Urothelium cell line (cell line): ENCODE measurements at regions not wholly inside any gene's neighbourhood (a gene's known extent, or its start where the extent isn't known, plus 50 kb on each side); places are given as distances from the start of the nearest gene placed in this dataset.
"Not testable (repeated sequence)": the region's sequence is repeated elsewhere in the genome, so short reads cannot be mapped to it uniquely, and the experiment has no call there.

Experiments used
- DNase-seq: peaks from one replicate; pipeline ENCODE4 v3.0.0; 2011; ENCODE audit warnings: low spot score, mixed read lengths
- FAIRE-seq: peaks from 2 replicates; lab custom pipeline; 2011; peaks lifted over from hg19 to GRCh38; lab: Jason Lieb, UNC

- FAIRE-seq: no peak
- no peak for DNase-seq
Measured at GRCh38 chr2:8324901-8325300, 357.0 kb upstream of the ID2 start.

DNA sequence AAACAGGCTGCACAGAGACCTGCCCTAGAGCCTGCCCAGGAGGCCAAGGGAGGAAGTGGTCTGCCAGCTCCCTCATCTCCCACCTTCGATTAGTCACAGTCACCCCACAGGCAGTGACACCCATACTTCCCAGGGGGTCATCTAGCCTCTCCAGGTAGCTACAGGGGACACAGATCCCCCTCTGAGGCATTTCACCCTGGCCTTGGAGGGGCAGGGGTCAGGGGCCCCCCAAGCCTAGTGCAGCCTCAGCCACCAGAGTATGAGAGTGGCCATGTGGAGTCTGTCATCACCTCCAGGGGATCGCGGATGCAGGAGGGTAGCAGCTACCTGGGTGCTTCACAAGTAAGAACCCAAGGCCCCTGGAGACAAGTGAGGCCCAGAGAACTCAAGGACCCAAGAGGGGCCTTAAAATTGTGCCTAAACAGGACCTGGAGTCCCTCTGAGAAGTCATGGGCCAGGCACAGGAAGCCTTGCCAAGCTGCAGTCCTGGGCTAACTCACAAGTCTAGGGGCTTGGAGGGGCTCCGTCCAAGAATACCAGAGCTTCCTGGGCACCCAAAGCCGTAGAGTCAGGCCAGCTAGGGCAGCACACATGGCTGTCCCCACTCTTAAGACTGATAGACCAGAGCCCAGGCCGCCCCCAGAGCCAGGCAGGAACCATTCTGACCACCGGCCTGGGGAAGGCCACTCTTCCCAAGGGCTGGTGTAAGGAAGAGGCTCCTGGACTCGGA lies 354.3 kb upstream of the ID2 start:
- FAIRE-seq (no peak), DNase-seq (no peak)

GRCh38 chr2:8328217-8328616 lies 353.6 kb upstream of the ID2 start:
- no peak for DNase-seq
- no peak for FAIRE-seq

- no peak for FAIRE-seq
- DNase-seq: no peak
Measured at GRCh38 chr2:8329660-8330622, 351.9 kb upstream of the ID2 start.

DNA sequence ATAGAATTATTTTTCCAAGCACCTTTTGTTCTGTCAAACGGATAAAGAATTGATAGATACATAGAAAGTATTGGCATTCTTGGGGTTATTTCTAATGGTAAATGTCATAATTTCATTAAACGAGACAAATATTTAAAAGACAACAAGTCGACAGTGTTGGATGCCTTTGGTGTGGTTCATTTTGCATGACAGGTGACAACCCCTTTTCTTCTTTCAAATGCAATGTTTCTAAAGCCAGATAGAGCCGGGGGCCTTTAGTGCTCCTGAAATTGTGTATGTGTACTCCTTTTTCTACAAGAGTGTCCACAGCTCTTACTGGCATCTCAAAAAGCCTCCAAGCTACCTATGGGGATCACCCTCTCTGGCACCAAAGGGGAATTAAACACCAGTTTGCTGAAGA lies 350.8 kb upstream of the ID2 start:
- DNase-seq (no peak), FAIRE-seq (no peak)

DNA sequence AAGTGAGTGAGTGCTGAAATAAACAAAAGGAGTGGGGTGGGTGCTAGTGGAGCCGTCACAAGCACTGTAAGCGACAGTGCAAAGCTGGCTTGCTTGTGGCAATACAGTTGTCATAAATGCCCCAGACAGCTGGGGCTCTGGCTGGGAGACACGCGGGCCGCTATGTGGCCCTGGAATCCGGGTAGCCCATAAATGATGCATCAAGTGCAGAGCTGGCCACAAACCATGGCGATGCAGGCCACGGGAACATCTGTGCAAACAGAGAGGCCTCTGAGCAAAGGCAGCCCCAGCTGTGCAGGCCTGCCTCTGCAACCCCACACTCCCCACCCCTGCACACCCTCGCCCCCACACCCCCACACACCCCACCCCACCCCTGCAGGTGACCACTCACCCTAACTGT lies 349.2 kb upstream of the ID2 start:
- no peak for DNase-seq
- no peak for FAIRE-seq

DNA sequence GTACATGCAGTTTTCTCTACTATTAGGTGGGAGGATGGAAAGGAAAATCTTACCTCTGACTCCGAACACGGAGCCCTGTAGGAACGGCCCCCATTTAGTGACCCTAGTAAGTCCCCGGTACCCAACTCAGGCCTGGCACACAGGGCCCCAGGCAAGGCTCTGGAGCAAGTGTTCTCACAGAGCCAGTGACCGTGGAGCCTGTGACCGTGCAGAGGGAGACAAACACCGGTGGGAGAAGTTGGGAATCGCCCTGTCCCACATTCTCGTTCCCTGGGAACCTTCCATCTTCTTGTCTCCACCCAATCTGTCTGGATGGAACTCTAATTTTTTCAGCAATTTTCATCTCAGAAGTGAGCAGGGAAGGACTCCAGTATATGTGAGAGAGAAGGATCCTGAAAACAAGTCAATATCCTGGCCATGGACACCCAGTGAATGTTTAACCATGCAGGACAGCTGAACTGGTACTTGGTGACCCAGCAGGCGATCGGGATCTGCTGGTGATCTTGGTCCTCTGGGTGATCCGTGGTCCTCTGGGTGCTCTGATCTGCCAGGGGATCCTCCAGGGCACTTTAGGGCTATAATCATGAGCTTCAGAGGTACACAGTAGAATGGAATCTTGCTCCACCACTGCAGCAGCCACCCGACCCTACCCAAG lies 348.6 kb upstream of the ID2 start:
- DNase-seq: no peak
- FAIRE-seq: no peak

DNA sequence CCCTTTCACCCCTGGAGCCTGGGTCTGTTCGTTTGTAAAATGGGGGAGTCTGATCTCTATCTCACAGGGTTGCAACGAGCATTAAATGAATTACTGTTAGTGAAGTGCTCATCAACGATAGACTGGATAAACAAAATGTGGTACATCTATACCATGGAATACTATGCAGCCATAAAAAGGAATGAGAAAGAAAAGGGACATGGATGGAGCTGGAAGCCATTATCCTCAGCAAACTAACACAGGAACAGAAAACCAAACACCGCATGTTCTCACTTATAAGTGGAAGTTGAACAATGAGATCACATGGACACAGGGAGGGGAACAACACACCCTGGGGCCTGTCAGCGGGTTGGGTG lies 348.0 kb upstream of the ID2 start:
- FAIRE-seq, DNase-seq: not testable (repeated sequence)

- FAIRE-seq (no peak), DNase-seq (no peak)
Measured at GRCh38 chr2:8334866-8335325, 347.0 kb upstream of the ID2 start.

- FAIRE-seq: no peak
- no peak for DNase-seq
Measured at GRCh38 chr2:8335801-8336200, 346.1 kb upstream of the ID2 start.

GRCh38 chr2:8337321-8337720 lies 344.5 kb upstream of the ID2 start:
- no peak for DNase-seq
- FAIRE-seq: no peak

- FAIRE-seq (no peak), DNase-seq (no peak)
Measured at GRCh38 chr2:8342407-8342806, 339.4 kb upstream of the ID2 start.

DNA sequence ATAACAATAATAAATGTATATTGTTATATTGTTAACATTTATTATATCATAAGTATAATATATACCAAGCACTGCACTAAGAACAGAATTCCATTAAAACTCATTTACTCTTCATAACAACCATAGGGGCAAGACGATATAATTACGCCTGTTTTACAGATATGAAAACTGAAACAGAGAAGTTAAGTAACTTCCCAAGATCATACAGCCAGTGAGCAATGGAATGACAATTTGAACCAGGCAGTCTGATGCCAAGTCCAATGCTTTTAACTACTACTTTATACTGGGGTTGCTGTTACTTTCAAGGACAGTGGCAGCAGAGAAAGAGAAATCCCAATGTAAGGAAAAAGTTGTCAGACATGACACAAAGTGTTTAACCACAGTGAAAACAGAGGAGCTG lies 338.8 kb upstream of the ID2 start:
- DNase-seq (no peak), FAIRE-seq (no peak)

GRCh38 chr2:8344144-8345097 lies 337.4 kb upstream of the ID2 start:
- FAIRE-seq: no peak

DNA sequence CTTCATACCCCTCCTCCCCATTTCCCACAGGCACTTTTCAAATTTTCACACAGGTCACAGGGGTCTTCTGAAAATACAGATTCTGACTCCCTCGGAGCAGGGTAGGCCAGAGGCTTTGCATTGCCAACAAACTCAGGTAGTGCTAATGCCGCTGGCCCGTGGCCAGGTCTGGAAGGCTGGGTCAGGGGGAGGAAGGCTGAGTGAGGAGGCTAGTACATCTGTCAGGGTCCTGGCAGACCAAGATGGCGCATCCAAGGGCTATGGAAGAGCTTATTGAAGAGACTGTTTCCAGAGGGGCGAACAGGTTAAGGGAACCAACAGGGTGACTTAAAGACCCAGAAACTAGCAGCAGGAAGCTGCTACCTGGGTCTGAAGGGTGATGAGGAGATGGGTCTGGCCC lies 336.7 kb upstream of the ID2 start:
- no peak for FAIRE-seq

More at GRCh38 chr2:8344144-8345097, 337.4 kb upstream of the ID2 start:
- no peak for DNase-seq

DNA sequence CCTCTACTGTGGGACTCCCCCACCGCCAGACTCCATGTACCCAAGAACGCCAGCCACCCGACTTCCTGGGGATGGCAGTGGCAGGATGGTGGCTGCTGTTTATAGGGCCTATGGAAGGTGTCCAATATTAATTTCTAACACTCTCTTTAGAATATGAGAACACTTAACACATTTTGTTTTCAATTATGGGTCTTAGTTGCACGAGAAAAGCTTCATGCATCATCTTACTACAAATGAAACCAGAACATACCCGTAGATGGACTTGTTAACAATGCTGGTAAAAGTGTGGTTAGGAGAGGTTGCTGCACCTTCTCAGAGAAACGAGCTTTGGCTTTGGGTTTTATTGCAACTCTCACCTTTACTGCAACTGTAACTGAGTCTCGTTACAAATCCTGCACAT lies 335.6 kb upstream of the ID2 start:
- no peak for FAIRE-seq
- DNase-seq: no peak

More for the DNA sequence above, 336.7 kb upstream of the ID2 start:
- DNase-seq: no peak

GRCh38 chr2:8346706-8347430 lies 335.0 kb upstream of the ID2 start:
- FAIRE-seq (no peak), DNase-seq (no peak)

DNA sequence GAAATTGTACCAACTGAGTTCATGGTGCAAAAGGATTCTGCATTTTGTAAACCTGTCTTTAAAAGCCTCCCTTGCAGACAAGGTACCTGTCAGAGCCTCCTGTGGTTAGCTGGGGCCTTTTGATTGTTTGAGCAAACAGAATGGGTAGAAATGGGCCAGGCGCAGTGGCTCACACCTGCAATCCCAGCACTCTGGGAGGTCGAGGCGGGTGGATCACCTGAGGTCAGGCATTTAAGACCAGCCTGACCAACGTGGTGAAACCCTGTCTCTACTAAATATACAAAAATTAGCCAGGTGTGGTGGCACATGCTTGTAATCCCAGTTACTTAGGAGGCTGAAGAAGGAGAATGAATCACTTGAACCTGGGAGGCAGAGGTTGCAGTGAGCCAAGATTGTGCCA lies 332.9 kb upstream of the ID2 start:
- not testable (repeated sequence) for FAIRE-seq, DNase-seq

GRCh38 chr2:8352296-8352695 lies 329.6 kb upstream of the ID2 start:
- FAIRE-seq: no peak
- no peak for DNase-seq

DNA sequence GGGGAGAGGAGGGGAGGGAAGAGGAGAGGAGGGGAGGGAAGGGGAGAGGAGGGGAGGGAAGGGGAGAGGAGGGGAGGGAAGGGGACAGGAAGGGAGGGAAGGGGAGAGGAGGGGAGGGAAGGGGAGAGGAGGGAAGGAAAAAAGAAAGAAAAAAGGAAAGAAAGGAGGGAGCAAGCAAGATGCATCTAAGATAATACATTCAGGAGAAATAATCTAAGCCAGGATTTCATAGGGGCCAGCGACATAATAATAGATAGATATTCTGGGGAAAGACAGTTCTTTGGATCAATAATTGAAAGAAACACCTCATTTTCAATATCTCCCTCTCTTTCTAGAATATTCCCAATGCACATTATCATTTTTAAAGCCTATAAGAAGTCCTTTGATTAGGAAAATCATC lies 328.9 kb upstream of the ID2 start:
- FAIRE-seq (no peak), DNase-seq (no peak)
